ENCODE measurements at regions not wholly inside any gene's neighbourhood (a gene's known extent, or its start where the extent isn't known, plus 50 kb on each side); places are given as distances from the start of the nearest gene placed in this dataset.

DNA sequence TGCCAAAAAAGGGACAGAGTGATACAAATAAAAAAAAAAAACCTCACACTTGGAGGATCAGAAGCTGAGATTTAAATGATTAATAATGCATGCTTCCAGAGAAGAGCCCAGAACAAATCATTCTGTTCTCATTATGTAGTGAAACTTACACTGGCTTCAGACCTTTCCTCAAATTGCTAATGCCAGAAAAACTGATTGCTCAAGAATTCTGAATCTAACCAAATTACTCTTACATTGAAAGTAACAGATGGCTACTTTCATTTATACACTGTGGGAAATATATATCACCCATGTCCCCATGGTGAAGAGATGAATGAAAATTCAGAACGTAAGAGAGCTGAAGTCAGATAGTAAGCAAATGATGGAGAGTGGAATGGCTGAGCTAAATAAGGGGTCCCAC lies 85.9 kb upstream of the NSMCE3 start:
- DNase-seq = no peak

GRCh38 chr15:29352402-29352801 lies 82.8 kb upstream of the NSMCE3 start:
- DNase-seq = no peak

DNA sequence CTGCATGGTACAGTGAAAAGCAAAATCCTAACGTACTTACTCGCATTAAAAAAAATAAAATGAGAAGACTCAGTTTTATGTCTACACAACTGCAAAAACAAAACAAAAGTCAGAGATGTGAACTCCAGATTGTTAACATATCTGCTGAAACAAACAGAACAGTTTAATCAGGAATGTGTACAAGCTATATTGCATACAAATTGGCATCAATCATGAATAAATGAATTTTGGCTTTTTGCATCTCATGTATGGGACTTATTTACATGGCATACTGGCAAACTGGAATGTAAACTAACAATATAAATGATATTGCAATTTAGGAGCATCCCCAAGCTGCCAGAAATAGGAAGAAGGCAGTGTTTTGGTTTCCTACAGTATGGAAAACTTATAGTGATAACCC lies 79.6 kb upstream of the NSMCE3 start:
- no peak for DNase-seq

DNA sequence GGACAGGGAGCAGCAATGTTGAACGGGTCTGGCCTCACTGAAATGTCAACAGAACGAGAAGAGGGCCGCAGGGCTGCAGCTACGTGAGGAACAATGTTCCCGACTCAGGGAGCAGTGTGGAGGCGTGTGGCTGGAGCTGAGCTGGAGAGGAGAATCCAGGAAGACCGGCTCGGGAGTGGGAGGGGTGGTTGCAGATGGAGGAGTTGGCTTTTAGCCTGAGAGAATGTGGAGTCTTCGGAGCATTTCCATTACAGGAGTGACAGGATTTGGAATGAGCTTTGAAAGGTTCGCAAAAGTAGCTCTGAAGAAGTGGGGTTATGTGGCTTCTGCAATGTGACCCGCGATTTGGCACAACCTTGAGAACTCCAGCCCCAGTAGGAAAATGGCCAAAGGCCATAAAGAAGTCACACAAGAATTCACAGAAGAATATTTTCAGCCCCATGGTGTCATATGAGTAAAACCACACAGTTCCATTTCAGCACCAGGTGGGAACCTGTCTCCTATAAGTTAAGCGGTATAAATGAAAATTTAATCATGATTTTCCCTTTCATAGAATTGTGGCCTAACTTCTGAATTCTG lies 78.8 kb upstream of the NSMCE3 start:
- DNase-seq = peak; percentile 9

GRCh38 chr15:29346998-29347397 lies 77.4 kb upstream of the NSMCE3 start:
- no peak for DNase-seq

GRCh38 chr15:29345549-29346525 lies 76.2 kb upstream of the NSMCE3 start:
- DNase-seq = no peak

GRCh38 chr15:29344474-29344873 lies 74.9 kb upstream of the NSMCE3 start:
- no peak for DNase-seq

DNA sequence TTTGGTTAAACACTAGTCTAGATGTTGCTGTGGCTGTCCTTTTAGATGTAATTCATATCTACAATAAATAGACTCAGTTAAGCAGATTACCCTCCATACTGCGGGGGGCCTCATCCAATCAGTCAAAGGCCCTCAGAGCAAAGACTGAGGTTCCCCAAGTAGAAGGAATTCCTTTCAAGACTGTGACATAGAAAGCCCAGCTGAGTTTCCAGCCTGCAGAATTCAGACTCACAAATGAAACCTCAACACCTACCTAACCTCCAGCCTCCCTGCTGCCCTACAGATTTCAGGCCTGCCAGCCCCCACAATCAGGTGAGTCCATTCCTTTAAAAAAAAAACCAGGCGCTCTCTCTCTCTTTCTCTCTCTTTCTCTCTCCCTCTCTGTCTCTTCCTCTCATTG lies 73.6 kb upstream of the NSMCE3 start:
- DNase-seq = no peak

DNA sequence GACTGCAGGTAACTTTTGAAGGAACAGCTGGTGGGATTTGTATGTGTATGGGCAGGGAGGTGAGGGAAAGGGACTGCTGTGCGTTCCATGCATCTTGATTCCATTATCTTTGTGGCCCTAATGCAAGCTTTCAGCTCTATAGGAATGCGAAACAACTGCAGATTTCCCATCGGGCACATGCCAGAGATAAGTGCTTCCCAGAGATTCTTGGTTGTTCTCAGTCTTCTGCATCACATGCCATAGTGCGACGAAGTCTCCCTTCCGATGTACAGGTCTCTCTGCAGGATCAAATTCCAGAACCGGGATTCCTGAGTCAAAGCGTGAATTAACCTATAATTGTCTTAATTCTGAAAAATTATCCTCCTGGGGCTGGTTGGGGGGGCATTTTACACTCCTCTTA lies 72.6 kb upstream of the NSMCE3 start:
- DNase-seq = no peak

GRCh38 chr15:29337156-29337959 lies 67.7 kb upstream of the NSMCE3 start:
- DNase-seq = no peak

- no peak for DNase-seq
Measured at GRCh38 chr15:29334544-29334943, 64.9 kb upstream of the NSMCE3 start.

GRCh38 chr15:29333261-29333660 lies 63.6 kb upstream of the NSMCE3 start:
- DNase-seq = no peak

- DNase-seq = no peak
Measured at GRCh38 chr15:29331669-29332068, 62.0 kb upstream of the NSMCE3 start.

- no peak for DNase-seq
Measured at GRCh38 chr15:29331071-29331470, 61.4 kb upstream of the NSMCE3 start.

DNA sequence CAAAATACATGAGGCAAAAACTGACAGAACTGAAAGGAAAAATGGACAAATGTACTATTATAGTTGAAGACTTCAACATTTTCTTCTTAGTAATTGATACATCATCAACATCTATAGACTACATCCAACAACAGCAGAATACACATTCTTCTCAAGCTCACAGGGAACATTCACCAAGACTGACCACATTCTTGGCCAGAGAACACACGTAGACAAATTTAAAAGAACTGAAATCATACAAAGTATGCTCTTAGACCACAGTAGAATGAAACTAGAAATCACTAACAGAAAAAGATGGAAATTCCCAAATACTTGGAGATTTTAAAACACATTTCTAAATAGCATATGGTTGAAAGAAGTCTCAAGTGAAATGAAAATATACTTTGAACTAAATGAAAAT lies 55.1 kb upstream of the NSMCE3 start:
- DNase-seq = no peak

GRCh38 chr15:29323557-29323956 lies 53.9 kb upstream of the NSMCE3 start:
- no peak for DNase-seq

- peak; percentile 8 for DNase-seq
Measured at GRCh38 chr15:29322415-29322814, 52.8 kb upstream of the NSMCE3 start.

DNA sequence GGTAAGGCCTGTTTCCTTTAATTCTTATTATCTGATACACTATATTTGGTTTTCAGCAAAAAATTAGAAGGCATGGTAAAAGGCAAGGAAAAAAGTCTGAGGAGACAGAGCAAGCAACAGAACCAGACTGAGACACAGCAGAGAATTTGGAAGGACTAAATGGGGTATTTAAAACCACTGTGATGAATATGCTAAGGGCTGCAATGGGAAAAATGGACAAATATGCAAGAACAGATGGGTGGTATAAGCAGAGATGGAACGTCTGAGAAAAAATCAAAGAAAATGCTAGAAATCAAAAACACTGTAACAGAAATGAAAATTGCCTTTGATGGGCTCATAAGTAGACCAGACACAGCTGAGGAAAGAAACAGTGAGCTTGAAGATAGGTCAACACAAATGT lies 50.8 kb upstream of the NSMCE3 start:
- DNase-seq = no peak

- DNase-seq = no peak
Measured at GRCh38 chr15:29319823-29320222, 50.2 kb upstream of the NSMCE3 start.

All from kidney glomerular epithelial cell (primary cell).